ENCODE measurements at regions not wholly inside any gene's neighbourhood (a gene's known extent, or its start where the extent isn't known, plus 50 kb on each side); places are given as distances from the start of the nearest gene placed in this dataset.

GRCh38 chr6:137427656-137428290 is 66.4 kb downstream of the OLIG3 start:
- no peak overlapping the region for H2AFZ ChIP-seq (ENCODE audit: low read length)
- no peaks in the 10 kb centered on the region for H4K20me1 ChIP-seq (ENCODE audit: insufficient read depth, low read length, poor library complexity, severe bottlenecking)
- no peak overlapping the region for H3K4me2 ChIP-seq (ENCODE audit: low read depth, low read length, poor library complexity, severe bottlenecking)
- no peaks in the 10 kb centered on the region for H3K4me1 ChIP-seq (ENCODE audit: insufficient read depth, low read length, poor library complexity, severe bottlenecking)
- no peaks in the 10 kb centered on the region for H3F3A ChIP-seq (ENCODE audit: low read depth)
- H3K9ac ChIP-seq (ENCODE audit: low read depth, low read length, poor library complexity, severe bottlenecking) = no peak overlapping the region
- H3K9me3 ChIP-seq (ENCODE audit: insufficient read depth, low read depth, low read length) = no peaks in the 10 kb centered on the region
- TF ChIP-seq EZH2phosphoT487 (IDR thresholded peaks at IDR 0.05; ENCODE audit: borderline replicate concordance) (no peak), CTCF (conservative IDR thresholded peaks at IDR 0.05; ENCODE audit: low read length) (no peak)
- no peaks in the 10 kb centered on the region for H3K79me2 ChIP-seq (ENCODE audit: insufficient read depth, low read length)
- no peaks in the 10 kb centered on the region for H3K27me3 ChIP-seq (ENCODE audit: insufficient read depth, low read length, poor library complexity, severe bottlenecking)
- H3K9me2 ChIP-seq (replicated peaks; ENCODE audit: low read depth, low read length) = no peaks in the 10 kb centered on the region
- no peak overlapping the region for H3K4me3 ChIP-seq (ENCODE audit: low read length, poor library complexity, severe bottlenecking)
- no peaks in the 10 kb centered on the region for H3K36me3 ChIP-seq (ENCODE audit: insufficient read depth, low read length)

DNA sequence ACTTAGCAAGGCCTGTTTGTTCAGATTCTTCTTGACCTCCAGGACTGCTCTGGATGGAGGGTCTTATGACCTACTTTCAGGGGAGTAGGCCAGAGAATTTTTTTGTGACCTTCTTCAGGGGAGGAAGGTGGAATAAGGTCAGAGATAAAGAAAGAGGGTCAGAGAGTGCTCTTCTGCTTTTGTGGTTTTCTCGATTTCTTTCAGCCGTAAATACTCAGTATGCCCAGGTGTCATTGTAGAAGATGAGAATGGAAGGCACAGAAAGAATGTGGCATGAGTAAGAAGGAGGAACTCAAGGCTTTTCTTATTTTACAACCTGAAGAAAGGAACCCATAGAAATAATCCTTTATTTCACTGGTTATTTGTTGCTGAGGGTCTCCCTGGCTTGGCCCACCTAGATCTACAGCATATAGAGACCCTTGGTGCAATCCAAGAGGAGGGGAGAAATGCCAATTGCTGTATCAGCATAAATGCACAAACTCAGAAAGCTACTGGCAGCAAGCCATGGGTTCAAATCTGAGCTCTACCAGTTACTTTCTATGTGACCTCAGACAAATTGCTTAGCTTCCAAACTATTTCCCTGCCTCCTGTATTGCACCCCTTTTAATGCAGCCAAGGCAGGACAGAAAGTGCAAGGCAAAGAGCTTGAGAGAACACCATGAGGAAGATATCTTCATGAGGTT is 68.0 kb downstream of the OLIG3 start:
- TF ChIP-seq EZH2phosphoT487 (IDR thresholded peaks at IDR 0.05; ENCODE audit: borderline replicate concordance) (no peak), CTCF (conservative IDR thresholded peaks at IDR 0.05; ENCODE audit: low read length) (no peak)
- H3K9me2 ChIP-seq (replicated peaks; ENCODE audit: low read depth, low read length) = no peaks in the 10 kb centered on the region
- no peaks in the 10 kb centered on the region for H3F3A ChIP-seq (ENCODE audit: low read depth)
- H3K79me2 ChIP-seq (ENCODE audit: insufficient read depth, low read length) = no peaks in the 10 kb centered on the region
- no peaks in the 10 kb centered on the region for H3K4me1 ChIP-seq (ENCODE audit: insufficient read depth, low read length, poor library complexity, severe bottlenecking)
- no peaks in the 10 kb centered on the region for H3K9me3 ChIP-seq (ENCODE audit: insufficient read depth, low read depth, low read length)
- H3K4me3 ChIP-seq (ENCODE audit: low read length, poor library complexity, severe bottlenecking) = no peak overlapping the region
- no peaks in the 10 kb centered on the region for H4K20me1 ChIP-seq (ENCODE audit: insufficient read depth, low read length, poor library complexity, severe bottlenecking)
- H3K27me3 ChIP-seq (ENCODE audit: insufficient read depth, low read length, poor library complexity, severe bottlenecking) = no peaks in the 10 kb centered on the region
- H2AFZ ChIP-seq (ENCODE audit: low read length) = no peak overlapping the region
- no peaks in the 10 kb centered on the region for H3K36me3 ChIP-seq (ENCODE audit: insufficient read depth, low read length)
- H3K4me2 ChIP-seq (ENCODE audit: low read depth, low read length, poor library complexity, severe bottlenecking) = no peak overlapping the region
- no peak overlapping the region for H3K9ac ChIP-seq (ENCODE audit: low read depth, low read length, poor library complexity, severe bottlenecking)

- Histone ChIP-seq H3K4me2 (ENCODE audit: low read depth, low read length, poor library complexity, severe bottlenecking) (no peak overlapping the region), H3K9me3 (ENCODE audit: insufficient read depth, low read depth, low read length) (no peaks in the 10 kb centered on the region), H2AFZ (ENCODE audit: low read length) (no peak overlapping the region), H3K27me3 (ENCODE audit: insufficient read depth, low read length, poor library complexity, severe bottlenecking) (no peaks in the 10 kb centered on the region), H3K4me3 (ENCODE audit: low read length, poor library complexity, severe bottlenecking) (no peak overlapping the region), H3F3A (ENCODE audit: low read depth) (no peaks in the 10 kb centered on the region), H3K9me2 (replicated peaks; ENCODE audit: low read depth, low read length) (no peaks in the 10 kb centered on the region), H3K79me2 (ENCODE audit: insufficient read depth, low read length) (no peaks in the 10 kb centered on the region), H3K9ac (ENCODE audit: low read depth, low read length, poor library complexity, severe bottlenecking) (no peak overlapping the region), H3K4me1 (ENCODE audit: insufficient read depth, low read length, poor library complexity, severe bottlenecking) (no peaks in the 10 kb centered on the region), H4K20me1 (ENCODE audit: insufficient read depth, low read length, poor library complexity, severe bottlenecking) (no peaks in the 10 kb centered on the region), H3K36me3 (ENCODE audit: insufficient read depth, low read length) (no peaks in the 10 kb centered on the region)
- TF ChIP-seq CTCF (conservative IDR thresholded peaks at IDR 0.05; ENCODE audit: low read length) (no peak), EZH2phosphoT487 (IDR thresholded peaks at IDR 0.05; ENCODE audit: borderline replicate concordance) (no peak)
Measured at GRCh38 chr6:137424251-137424650, 69.9 kb downstream of the OLIG3 start.
